Peyer's patch (tissue), 4 donors: ENCODE measurements at regions not wholly inside any gene's neighbourhood (a gene's known extent, or its start where the extent isn't known, plus 50 kb on each side); places are given as distances from the start of the nearest gene placed in this dataset.

Experiments
- DNase-seq, 3 donors: peaks; one replicate each; pipeline ENCODE4 v3.0.0-alpha.2; 2017 to 2019
- H3K27ac ChIP-seq, 4 donors: fragments of 200-600 bp; sonication (generic); one replicate each; pipeline ENCODE4 v1.5.1; 2016 to 2019
- H3K27me3 ChIP-seq, 2 donors: fragments of 200-600 bp; sonication (generic); one replicate each; pipeline ENCODE4 v1.5.1; 2019
- H3K36me3 ChIP-seq, 3 donors: fragments of 200-600 bp; sonication (generic); one replicate each; pipeline ENCODE4 v1.5.1; 2016 to 2019
- H3K4me1 ChIP-seq, 4 donors: fragments of 200-600 bp; sonication (generic); one replicate each; pipeline ENCODE4 v1.5.1; 2016 to 2019
- H3K4me3 ChIP-seq, 4 donors: fragments of 200-600 bp; sonication (generic); 1 replicate in 3 of 4; 2 replicates in 1 of 4; pipeline ENCODE4 v1.5.1; 2016 to 2019; ENCODE audit warnings: mild to moderate bottlenecking in 1 of 4
- H3K9me3 ChIP-seq, 4 donors: fragments of 200-600 bp; sonication (generic); one replicate each; pipeline ENCODE4 v1.5.1; 2016 to 2019; ENCODE audit warnings: mild to moderate bottlenecking in 1 of 4
- CTCF ChIP-seq, 6 experiments: fragments of 450-650 bp in 4 of 6; fragments of 200-600 bp in 2 of 6; sonication (generic) in 1 of 6; IDR thresholded peaks; one replicate each; pipeline ENCODE4 v1.5.1; 2017 to 2019; ENCODE audit warnings: antibody characterized with exemption in 6 of 6, mild to moderate bottlenecking in 3 of 6, moderate library complexity in 1 of 6
- POLR2A ChIP-seq, 2 donors: fragments of 450-650 bp; IDR thresholded peaks; one replicate each; pipeline ENCODE4 v1.5.1; 2017; ENCODE audit warnings: antibody characterized with exemption in 2 of 2, mild to moderate bottlenecking in 2 of 2, moderate library complexity in 2 of 2

- H3K27ac ChIP-seq, result no peak overlapping the region
- no peak for DNase-seq
- TF ChIP-seq CTCF (IDR thresholded peaks at IDR 0.05) (no peak), POLR2A (IDR thresholded peaks at IDR 0.05) (no peak)
These were observed 137.8 kb downstream of the TTLL2 start for GRCh38 chr6:167462514-167463312.

GRCh38 chr6:167464177-167464576, 139.3 kb downstream of the TTLL2 start:
- no peaks in the 10 kb centered on the region for H3K4me1 ChIP-seq
- no peak overlapping the region for H3K4me3 ChIP-seq
- no peak overlapping the region for H3K27ac ChIP-seq
- no peak for DNase-seq
- TF ChIP-seq POLR2A (IDR thresholded peaks at IDR 0.05), result no peak
- TF ChIP-seq CTCF (IDR thresholded peaks at IDR 0.05), result no peak
- H3K36me3 ChIP-seq, result no peaks in the 10 kb centered on the region
- H3K9me3 ChIP-seq, result no peaks in the 10 kb centered on the region
- H3K27me3 ChIP-seq, result no peaks in the 10 kb centered on the region

More at GRCh38 chr6:167462514-167463312, 137.8 kb downstream of the TTLL2 start:
- Histone ChIP-seq H3K27me3 (no peaks in the 10 kb centered on the region), H3K4me1 (no peaks in the 10 kb centered on the region), H3K36me3 (no peaks in the 10 kb centered on the region), H3K4me3 (no peak overlapping the region), H3K9me3 (no peaks in the 10 kb centered on the region)

- Histone ChIP-seq H3K4me3 (no peak overlapping the region), H3K27me3 (no peaks in the 10 kb centered on the region), H3K36me3 (no peaks in the 10 kb centered on the region), H3K4me1 (no peaks in the 10 kb centered on the region), H3K9me3 (no peaks in the 10 kb centered on the region), H3K27ac (no peak overlapping the region)
- no peak for DNase-seq
- TF ChIP-seq CTCF (IDR thresholded peaks at IDR 0.05) (no peak), POLR2A (IDR thresholded peaks at IDR 0.05) (no peak)
These were observed 140.6 kb downstream of the TTLL2 start for GRCh38 chr6:167465482-167465881.

GRCh38 chr6:167467282-167467681, 142.4 kb downstream of the TTLL2 start:
- H3K4me1 ChIP-seq, result no peaks in the 10 kb centered on the region
- TF ChIP-seq CTCF (IDR thresholded peaks at IDR 0.05) (no peak), POLR2A (IDR thresholded peaks at IDR 0.05) (no peak)

GRCh38 chr6:167467793-167468431, 143.0 kb downstream of the TTLL2 start:
- TF ChIP-seq CTCF (IDR thresholded peaks at IDR 0.05), result no peak
- TF ChIP-seq POLR2A (IDR thresholded peaks at IDR 0.05), result no peak
- Histone ChIP-seq H3K27me3 (no peaks in the 10 kb centered on the region), H3K4me3 (no peak overlapping the region), H3K27ac (no peak overlapping the region), H3K4me1 (no peaks in the 10 kb centered on the region), H3K9me3 (no peaks in the 10 kb centered on the region), H3K36me3 (no peaks in the 10 kb centered on the region)
- no peak for DNase-seq

More at GRCh38 chr6:167467282-167467681, 142.4 kb downstream of the TTLL2 start:
- DNase-seq, result no peak
- Histone ChIP-seq H3K36me3 (no peaks in the 10 kb centered on the region), H3K9me3 (no peaks in the 10 kb centered on the region), H3K4me3 (no peak overlapping the region), H3K27me3 (no peaks in the 10 kb centered on the region), H3K27ac (no peak overlapping the region)
